Parathyroid adenoma (tissue), 2 donors: ENCODE measurements at regions not wholly inside any gene's neighbourhood (a gene's known extent, or its start where the extent isn't known, plus 50 kb on each side); places are given as distances from the start of the nearest gene placed in this dataset.
"Not testable (repeated sequence)": the region's sequence is repeated elsewhere in the genome, so short reads cannot be mapped to it uniquely, and the experiment has no call there.

ENCODE experiments used
- H2AFZ ChIP-seq: fragments of 300-600 bp; sonication (generic); one replicate; pipeline ENCODE4 v1.7.0; 2017; ENCODE audit warnings: antibody characterized with exemption, mild to moderate bottlenecking
- H3K27ac ChIP-seq: fragments of 300-600 bp; sonication (generic); one replicate; pipeline ENCODE4 v1.7.0; 2017
- H3K27me3 ChIP-seq: fragments of 300-600 bp; sonication (generic); one replicate; pipeline ENCODE4 v1.7.0; 2017; ENCODE audit warnings: low read length; ENCODE audit not compliant: control insufficient read depth, insufficient read depth
- H3K36me3 ChIP-seq: fragments of 300-600 bp; sonication (generic); one replicate; pipeline ENCODE4 v1.7.0; 2017; ENCODE audit warnings: low read length; ENCODE audit not compliant: control insufficient read depth, insufficient read depth
- H3K4me1 ChIP-seq: fragments of 300-600 bp; sonication (generic); one replicate; pipeline ENCODE4 v1.7.0; 2017; ENCODE audit warnings: control low read depth
- H3K4me2 ChIP-seq: fragments of 300-600 bp; sonication (generic); one replicate; pipeline ENCODE4 v1.7.0; 2017; ENCODE audit warnings: low read length
- H3K4me3 ChIP-seq: fragments of 300-600 bp; sonication (generic); one replicate; pipeline ENCODE4 v1.7.0; 2017; ENCODE audit warnings: low read depth, low read length
- H3K79me2 ChIP-seq: fragments of 300-600 bp; sonication (generic); one replicate; pipeline ENCODE4 v1.7.0; 2017; ENCODE audit warnings: control low read depth
- H3K9ac ChIP-seq: fragments of 300-600 bp; sonication (generic); one replicate; pipeline ENCODE4 v1.7.0; 2017; ENCODE audit warnings: mild to moderate bottlenecking
- H3K9me3 ChIP-seq: fragments of 300-600 bp; sonication (generic); one replicate; pipeline ENCODE4 v1.7.0; 2017; ENCODE audit warnings: low read length; ENCODE audit not compliant: control insufficient read depth
- TF ChIP-seq, protein P1 (sequence below): fragments of 300-600 bp; sonication (generic); IDR thresholded peaks from one replicate; pipeline ENCODE4 v1.7.0; 2017; ENCODE audit warnings: antibody characterized with exemption, mild to moderate bottlenecking
- donor health status: primary hyperparathyroidism.

DNA sequence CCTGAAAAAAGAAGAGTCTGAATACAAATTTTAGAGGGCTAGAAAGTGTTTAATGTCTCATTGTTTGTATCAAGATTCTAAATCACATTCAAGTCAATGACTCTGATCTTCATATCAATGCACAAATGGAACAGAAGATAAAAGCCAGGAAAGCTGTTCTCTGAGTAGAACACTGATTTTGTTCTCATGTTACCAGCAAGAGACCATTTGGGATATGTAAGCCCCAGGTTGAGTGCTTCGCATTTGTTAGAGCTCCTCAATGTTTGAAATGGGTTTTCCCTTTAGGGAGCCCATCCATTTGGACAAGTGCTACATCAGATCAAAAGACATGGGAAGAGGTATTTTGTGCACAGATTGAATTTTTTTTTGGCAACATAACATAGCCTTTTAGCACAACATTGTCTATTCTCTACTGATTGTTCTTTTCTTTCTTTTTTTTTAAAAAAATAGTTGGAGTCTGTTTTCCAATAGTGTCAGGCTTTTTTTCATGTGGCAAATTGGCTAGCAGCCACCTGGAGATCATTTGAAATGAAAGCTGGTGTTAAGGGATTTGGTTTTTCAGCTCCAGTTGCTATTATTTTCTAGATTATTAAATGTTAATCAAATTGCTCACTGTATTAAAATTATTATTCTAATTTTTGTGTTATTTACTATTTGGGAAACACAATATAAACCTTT lies 74.5 kb upstream of the ZPLD1 start:
- H3K36me3 ChIP-seq, result no peaks in the 10 kb centered on the region
- no peak overlapping the region for H3K27ac ChIP-seq
- no peaks in the 10 kb centered on the region for H3K27me3 ChIP-seq
- no peaks in the 10 kb centered on the region for H3K9me3 ChIP-seq
- H3K4me3 ChIP-seq, result no peak overlapping the region
- H3K4me2 ChIP-seq, result no peak overlapping the region
- TF ChIP-seq, protein P1, sequence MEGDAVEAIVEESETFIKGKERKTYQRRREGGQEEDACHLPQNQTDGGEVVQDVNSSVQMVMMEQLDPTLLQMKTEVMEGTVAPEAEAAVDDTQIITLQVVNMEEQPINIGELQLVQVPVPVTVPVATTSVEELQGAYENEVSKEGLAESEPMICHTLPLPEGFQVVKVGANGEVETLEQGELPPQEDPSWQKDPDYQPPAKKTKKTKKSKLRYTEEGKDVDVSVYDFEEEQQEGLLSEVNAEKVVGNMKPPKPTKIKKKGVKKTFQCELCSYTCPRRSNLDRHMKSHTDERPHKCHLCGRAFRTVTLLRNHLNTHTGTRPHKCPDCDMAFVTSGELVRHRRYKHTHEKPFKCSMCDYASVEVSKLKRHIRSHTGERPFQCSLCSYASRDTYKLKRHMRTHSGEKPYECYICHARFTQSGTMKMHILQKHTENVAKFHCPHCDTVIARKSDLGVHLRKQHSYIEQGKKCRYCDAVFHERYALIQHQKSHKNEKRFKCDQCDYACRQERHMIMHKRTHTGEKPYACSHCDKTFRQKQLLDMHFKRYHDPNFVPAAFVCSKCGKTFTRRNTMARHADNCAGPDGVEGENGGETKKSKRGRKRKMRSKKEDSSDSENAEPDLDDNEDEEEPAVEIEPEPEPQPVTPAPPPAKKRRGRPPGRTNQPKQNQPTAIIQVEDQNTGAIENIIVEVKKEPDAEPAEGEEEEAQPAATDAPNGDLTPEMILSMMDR, result no peak
- no peaks in the 10 kb centered on the region for H3K4me1 ChIP-seq
- H3K79me2 ChIP-seq, result no peaks in the 10 kb centered on the region
- H3K9ac ChIP-seq, result no peak overlapping the region
- no peak overlapping the region for H2AFZ ChIP-seq

DNA sequence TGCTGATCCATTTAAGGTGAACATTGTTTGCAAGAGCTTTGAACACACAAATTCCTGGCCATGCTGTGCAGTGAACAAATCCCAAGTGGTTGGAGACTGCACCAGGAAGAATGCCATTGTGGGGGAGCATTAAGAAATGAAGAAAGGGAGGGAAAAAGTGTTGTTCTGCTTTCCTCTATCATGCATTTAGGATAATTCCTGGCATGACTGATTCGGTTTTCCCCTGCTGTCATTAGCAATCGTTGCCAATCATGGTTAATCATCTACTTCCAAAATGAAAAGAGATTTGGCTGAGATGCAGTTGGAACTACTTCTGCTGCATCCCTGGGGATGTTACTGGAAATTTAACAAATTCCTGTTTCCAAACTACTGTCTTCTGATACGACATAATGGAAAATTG lies 73.7 kb upstream of the ZPLD1 start:
- no peaks in the 10 kb centered on the region for H3K36me3 ChIP-seq
- no peak overlapping the region for H3K9ac ChIP-seq
- no peaks in the 10 kb centered on the region for H3K27me3 ChIP-seq
- no peak overlapping the region for H3K4me3 ChIP-seq
- TF ChIP-seq, protein P1, result no peak
- H3K79me2 ChIP-seq, result no peaks in the 10 kb centered on the region
- no peak overlapping the region for H3K27ac ChIP-seq
- H3K4me2 ChIP-seq, result no peak overlapping the region
- H2AFZ ChIP-seq, result no peak overlapping the region
- H3K4me1 ChIP-seq, result no peaks in the 10 kb centered on the region
- no peaks in the 10 kb centered on the region for H3K9me3 ChIP-seq

DNA sequence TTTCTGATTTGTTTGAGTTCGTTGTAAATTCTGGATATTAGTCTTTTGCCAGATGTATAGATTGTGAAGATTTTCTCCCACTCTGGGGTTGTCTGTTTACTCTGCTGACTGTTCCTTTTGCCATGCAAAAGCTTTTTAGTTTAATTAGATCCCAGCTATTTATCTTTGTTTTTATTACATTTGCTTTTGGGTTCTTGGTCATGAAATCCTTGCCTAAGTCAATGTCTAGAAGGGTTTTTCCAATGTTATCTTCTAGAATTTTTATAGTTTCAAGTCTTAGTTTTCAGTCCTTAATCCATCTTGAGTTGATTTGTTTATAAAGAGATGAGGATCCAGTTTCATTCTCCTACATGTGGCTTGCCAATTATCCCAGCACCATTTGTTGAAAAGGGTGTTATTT lies 68.7 kb upstream of the ZPLD1 start:
- H3K27ac ChIP-seq, H3K9me3 ChIP-seq, H3K9ac ChIP-seq, H3K4me2 ChIP-seq, H3K79me2 ChIP-seq, H3K4me3 ChIP-seq, H3K27me3 ChIP-seq, H2AFZ ChIP-seq, H3K36me3 ChIP-seq, H3K4me1 ChIP-seq: not testable (repeated sequence)

DNA sequence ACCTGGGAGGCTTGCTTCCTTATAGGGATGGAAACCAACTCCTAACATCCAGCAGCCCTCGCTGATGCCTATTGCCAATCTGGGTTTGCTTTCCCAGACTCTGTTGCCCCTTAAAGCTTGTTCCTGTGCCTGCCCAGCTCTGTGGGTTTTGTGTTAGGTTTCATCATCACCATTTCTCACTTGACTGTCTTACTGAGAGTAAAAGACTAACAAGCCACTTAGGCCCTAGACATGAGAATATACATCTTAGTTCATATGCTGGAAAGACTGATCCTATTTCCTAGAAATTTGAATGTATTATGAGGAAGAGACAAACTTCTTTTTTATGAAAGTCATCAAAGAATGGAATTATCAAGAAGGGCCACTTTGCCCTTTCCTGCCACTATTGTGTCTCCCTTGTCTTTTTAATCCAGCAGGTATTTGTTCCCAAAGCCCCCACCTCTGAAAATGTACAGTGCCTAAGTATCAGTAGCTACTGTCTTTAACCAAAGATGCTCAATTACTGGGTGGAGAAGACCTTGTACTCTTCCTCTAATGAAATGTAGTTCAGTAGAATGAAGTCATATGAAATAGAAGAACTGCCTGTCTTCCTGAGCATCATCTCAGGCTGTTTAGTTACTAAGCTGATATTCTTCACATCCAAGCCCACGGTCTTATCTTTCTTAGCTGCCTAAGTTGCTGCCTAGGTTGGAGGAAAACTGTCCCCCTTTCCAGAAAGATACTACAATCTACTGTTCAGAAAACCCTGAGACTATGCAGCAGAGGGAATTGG lies 59.8 kb upstream of the ZPLD1 start:
- Histone ChIP-seq H3K79me2 (no peaks in the 10 kb centered on the region), H3K9ac (no peak overlapping the region), H3K4me2 (no peak overlapping the region), H3K27ac (no peak overlapping the region), H3K4me1 (no peaks in the 10 kb centered on the region), H3K9me3 (no peaks in the 10 kb centered on the region), H3K27me3 (no peaks in the 10 kb centered on the region), H3K36me3 (no peaks in the 10 kb centered on the region), H2AFZ (no peak overlapping the region), H3K4me3 (no peak overlapping the region)
- TF ChIP-seq, protein P1, result no peak

DNA sequence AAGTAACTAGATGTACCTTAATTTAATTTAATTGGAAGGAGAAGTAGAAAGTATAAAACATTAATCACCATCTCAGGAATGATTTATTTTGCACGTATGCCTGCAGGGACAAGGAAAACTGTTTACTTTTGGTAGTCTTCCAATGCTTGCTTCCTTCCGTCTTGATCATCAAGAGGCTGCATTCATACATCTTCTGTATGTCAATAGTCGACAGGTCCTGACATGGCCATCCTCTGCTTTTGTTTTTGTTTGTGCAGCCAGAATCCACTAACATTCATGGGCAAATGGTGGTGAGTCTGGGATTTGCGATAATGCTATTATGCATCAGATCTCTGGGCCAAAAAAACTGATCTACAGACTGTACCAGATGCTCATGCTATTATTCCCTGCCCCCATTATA lies 56.6 kb upstream of the ZPLD1 start:
- H3K27me3 ChIP-seq, result no peaks in the 10 kb centered on the region
- H3K9ac ChIP-seq, result no peak overlapping the region
- H3K4me2 ChIP-seq, result no peak overlapping the region
- no peak overlapping the region for H3K27ac ChIP-seq
- H2AFZ ChIP-seq, result no peak overlapping the region
- H3K36me3 ChIP-seq, result no peaks in the 10 kb centered on the region
- H3K79me2 ChIP-seq, result no peaks in the 10 kb centered on the region
- no peak overlapping the region for H3K4me3 ChIP-seq
- no peaks in the 10 kb centered on the region for H3K9me3 ChIP-seq
- H3K4me1 ChIP-seq, result no peaks in the 10 kb centered on the region
- TF ChIP-seq, protein P1, result no peak

DNA sequence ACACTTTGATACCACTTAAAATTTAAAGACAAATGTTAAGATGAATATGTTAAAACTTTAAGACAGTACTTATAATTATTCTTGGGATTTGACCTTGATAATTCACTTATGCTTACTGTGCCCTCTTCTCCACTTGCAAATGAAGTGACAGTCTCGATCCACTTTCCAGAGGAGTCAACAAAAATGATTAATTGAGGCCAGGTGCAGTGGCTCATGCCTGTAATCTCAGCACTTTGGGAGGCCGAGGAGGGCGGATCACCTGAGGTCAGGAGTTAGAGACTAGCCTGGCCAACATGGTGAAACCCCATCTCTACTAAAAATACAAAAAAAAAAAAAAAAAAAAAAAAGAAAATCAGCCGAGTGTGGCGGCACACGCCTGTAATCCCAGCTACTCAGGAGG lies 52.6 kb upstream of the ZPLD1 start:
- not testable (repeated sequence) for H3K4me1 ChIP-seq

More for the DNA sequence above, 52.6 kb upstream of the ZPLD1 start:
- not testable (repeated sequence) for H3K4me3 ChIP-seq, H3K9ac ChIP-seq, H3K79me2 ChIP-seq, H3K27ac ChIP-seq, H3K36me3 ChIP-seq, H2AFZ ChIP-seq, H3K4me2 ChIP-seq, H3K9me3 ChIP-seq, H3K27me3 ChIP-seq
